Thyroid gland (tissue), 4 donors: ENCODE measurements at regions not wholly inside any gene's neighbourhood (a gene's known extent, or its start where the extent isn't known, plus 50 kb on each side); places are given as distances from the start of the nearest gene placed in this dataset.

Experiments used
- CTCF ChIP-seq, 6 experiments: fragments of 200-600 bp in 3 of 6; fragments of 450-650 bp in 3 of 6; sonication (generic) in 3 of 6; IDR thresholded peaks; one replicate each; pipeline ENCODE4 v1.5.1; 2016 to 2019; ENCODE audit warnings: antibody characterized with exemption in 6 of 6, mild to moderate bottlenecking in 2 of 6, inconsistent platforms in 1 of 6, moderate library complexity in 1 of 6
- POLR2A ChIP-seq, 2 donors: fragments of 450-650 bp; IDR thresholded peaks; one replicate each; pipeline ENCODE4 v1.6.1; 2017; ENCODE audit warnings: antibody characterized with exemption in 2 of 2, mild to moderate bottlenecking in 2 of 2, moderate library complexity in 1 of 2

GRCh38 chr6:164962805-164963204 lies 346.6 kb downstream of the C6orf118 start:
- TF ChIP-seq CTCF (IDR thresholded peaks at IDR 0.05) (no peak), POLR2A (IDR thresholded peaks at IDR 0.05) (no peak)
